ENCODE measurements at regions not wholly inside any gene's neighbourhood (a gene's known extent, or its start where the extent isn't known, plus 50 kb on each side); places are given as distances from the start of the nearest gene placed in this dataset.

DNA sequence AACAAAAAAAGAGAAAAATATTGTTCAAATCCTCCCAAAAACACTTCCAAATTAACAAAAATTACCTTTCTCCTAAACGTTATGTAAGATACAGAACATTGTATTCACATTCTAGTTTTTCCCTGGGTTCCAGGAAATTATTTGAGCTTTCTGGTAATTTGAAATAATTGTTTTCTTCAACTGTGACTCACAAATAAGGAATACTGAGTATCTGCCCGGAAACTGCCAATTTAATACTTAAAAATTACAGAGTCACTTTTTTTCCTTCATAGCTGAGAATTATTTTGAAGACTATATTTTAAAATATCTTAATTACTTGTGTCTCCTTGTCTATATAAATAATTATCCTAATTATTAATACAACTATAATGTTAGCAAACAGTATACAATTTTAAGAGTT, 709.0 kb upstream of the ARGLU1 start:
- TF ChIP-seq FOS (IDR thresholded peaks at IDR 0.05; ENCODE audit: borderline replicate concordance, insufficient read depth, low read length) (no peak), POLR2AphosphoS5 (IDR thresholded peaks at IDR 0.05; ENCODE audit: insufficient read depth, low read depth, low read length) (no peak), POLR2A (IDR thresholded peaks at IDR 0.05; ENCODE audit: low read depth, low read length) (no peak), EZH2 (IDR thresholded peaks at IDR 0.05; ENCODE audit: borderline replicate concordance, low read depth, low read length, severe bottlenecking) (no peak), MYC (IDR thresholded peaks at IDR 0.05; ENCODE audit: low read depth, low read length) (no peak)
- TF ChIP-seq, protein P1, sequence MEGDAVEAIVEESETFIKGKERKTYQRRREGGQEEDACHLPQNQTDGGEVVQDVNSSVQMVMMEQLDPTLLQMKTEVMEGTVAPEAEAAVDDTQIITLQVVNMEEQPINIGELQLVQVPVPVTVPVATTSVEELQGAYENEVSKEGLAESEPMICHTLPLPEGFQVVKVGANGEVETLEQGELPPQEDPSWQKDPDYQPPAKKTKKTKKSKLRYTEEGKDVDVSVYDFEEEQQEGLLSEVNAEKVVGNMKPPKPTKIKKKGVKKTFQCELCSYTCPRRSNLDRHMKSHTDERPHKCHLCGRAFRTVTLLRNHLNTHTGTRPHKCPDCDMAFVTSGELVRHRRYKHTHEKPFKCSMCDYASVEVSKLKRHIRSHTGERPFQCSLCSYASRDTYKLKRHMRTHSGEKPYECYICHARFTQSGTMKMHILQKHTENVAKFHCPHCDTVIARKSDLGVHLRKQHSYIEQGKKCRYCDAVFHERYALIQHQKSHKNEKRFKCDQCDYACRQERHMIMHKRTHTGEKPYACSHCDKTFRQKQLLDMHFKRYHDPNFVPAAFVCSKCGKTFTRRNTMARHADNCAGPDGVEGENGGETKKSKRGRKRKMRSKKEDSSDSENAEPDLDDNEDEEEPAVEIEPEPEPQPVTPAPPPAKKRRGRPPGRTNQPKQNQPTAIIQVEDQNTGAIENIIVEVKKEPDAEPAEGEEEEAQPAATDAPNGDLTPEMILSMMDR (IDR thresholded peaks at IDR 0.05; ENCODE audit: extremely low read depth in 1 of 2, insufficient read depth in 1 of 2, low read depth in 1 of 2, low read length in 2 of 2), result no peak
- TF ChIP-seq, protein P2, sequence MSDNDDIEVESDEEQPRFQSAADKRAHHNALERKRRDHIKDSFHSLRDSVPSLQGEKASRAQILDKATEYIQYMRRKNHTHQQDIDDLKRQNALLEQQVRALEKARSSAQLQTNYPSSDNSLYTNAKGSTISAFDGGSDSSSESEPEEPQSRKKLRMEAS (IDR thresholded peaks at IDR 0.05; ENCODE audit: insufficient read depth, insufficient read length), result no peak
